Lower lobe of right lung (tissue), 2 donors: ENCODE measurements at regions not wholly inside any gene's neighbourhood (a gene's known extent, or its start where the extent isn't known, plus 50 kb on each side); places are given as distances from the start of the nearest gene placed in this dataset.
A peak's percentile ranks its signal among the peaks of the same experiment; 100 is the strongest.

Experiments
- ATAC-seq, 2 donors: fragments of 200-7000 bp; cut with Tn5 transposase; one replicate each; pipeline ENCODE4 v1.9.1; 2020 to 2022; ENCODE audit warnings: mild to moderate bottlenecking in 2 of 2, moderate library complexity in 2 of 2
- DNase-seq: peaks from one replicate; pipeline ENCODE4 v3.0.0-alpha.2; 2020
- H3K27ac ChIP-seq: fragments of 200-600 bp; one replicate; pipeline ENCODE4 v1.8.0; 2022
- H3K27me3 ChIP-seq: fragments of 200-600 bp; one replicate; pipeline ENCODE4 v1.8.0; 2022; ENCODE audit warnings: low read depth
- H3K36me3 ChIP-seq: fragments of 200-600 bp; one replicate; pipeline ENCODE4 v1.8.0; 2022; ENCODE audit warnings: mild to moderate bottlenecking
- H3K4me1 ChIP-seq: fragments of 200-600 bp; one replicate; pipeline ENCODE4 v1.8.0; 2022
- H3K4me3 ChIP-seq: fragments of 200-600 bp; one replicate; pipeline ENCODE4 v1.8.0; 2022; ENCODE audit warnings: mild to moderate bottlenecking
- H3K9me3 ChIP-seq: fragments of 200-600 bp; one replicate; pipeline ENCODE4 v1.8.0; 2022
- CTCF ChIP-seq: fragments of 200-600 bp; IDR thresholded peaks from one replicate; pipeline ENCODE4 v1.8.0; 2022; ENCODE audit warnings: antibody characterized with exemption, mild to moderate bottlenecking
- intact Hi-C: fragments of 100-400 bp; cut with DNase I; formaldehyde crosslinking; loops from one replicate; pipeline ENCODE4 v1.11.0; 2022
- donor health status: DM: no; HTN: yes; CAD: no; lungs with severe emphysema.

GRCh38 chr6:26224547-26224912 is 137.3 kb downstream of the HFE start:
- ATAC-seq (no peak), DNase-seq (no peak)
- Histone ChIP-seq H3K4me3 (peak overlapping the region; percentile 52), H3K9me3 (peaks cover 6% of the 10 kb centered on the region), H3K4me1 (no peaks in the 10 kb centered on the region), H3K36me3 (no peaks in the 10 kb centered on the region), H3K27me3 (peaks cover 61% of the 10 kb centered on the region), H3K27ac (peak overlapping the region; percentile 87)
- no peak for TF ChIP-seq CTCF
- intact Hi-C loops: no loop called here

- Histone ChIP-seq H3K36me3 (no peaks in the 10 kb centered on the region), H3K27me3 (peaks cover 66% of the 10 kb centered on the region), H3K27ac (no peak overlapping the region), H3K4me1 (no peaks in the 10 kb centered on the region), H3K4me3 (peak overlapping the region; percentile 52), H3K9me3 (peaks cover 6% of the 10 kb centered on the region)
- intact Hi-C loops: no loop called here
- ATAC-seq (peak in 1 of 2 donors; percentile 16), DNase-seq (no peak)
- no peak for TF ChIP-seq CTCF
Observed at GRCh38 chr6:26224940-26225847, 138.0 kb downstream of the HFE start.

GRCh38 chr6:26225848-26226578 is 138.8 kb downstream of the HFE start:
- peaks cover 71% of the 10 kb centered on the region for H3K27me3 ChIP-seq
- no peak for DNase-seq
- intact Hi-C loops: no loop called here

GRCh38 chr6:26226579-26226967 is 138.4 kb upstream of the BTN3A2 start:
- intact Hi-C loops: no loop called here
- Histone ChIP-seq H3K27me3 (peaks cover 77% of the 10 kb centered on the region), H3K4me3 (no peak overlapping the region), H3K27ac (no peak overlapping the region), H3K4me1 (no peaks in the 10 kb centered on the region), H3K9me3 (peaks cover 6% of the 10 kb centered on the region), H3K36me3 (no peaks in the 10 kb centered on the region)
- DNase-seq: no peak
- no peak for ATAC-seq
- TF ChIP-seq CTCF: no peak

More at GRCh38 chr6:26225848-26226578, 138.8 kb downstream of the HFE start:
- no peaks in the 10 kb centered on the region for H3K4me1 ChIP-seq
- H3K27ac ChIP-seq: no peak overlapping the region
- peaks cover 6% of the 10 kb centered on the region for H3K9me3 ChIP-seq
- no peak overlapping the region for H3K4me3 ChIP-seq
- H3K36me3 ChIP-seq: no peaks in the 10 kb centered on the region
- ATAC-seq: no peak
- TF ChIP-seq CTCF: no peak

GRCh38 chr6:26230351-26230750 is 134.6 kb upstream of the BTN3A2 start:
- Histone ChIP-seq H3K9me3 (peaks cover 1% of the 10 kb centered on the region), H3K27ac (no peak overlapping the region), H3K4me1 (peaks cover 19% of the 10 kb centered on the region), H3K4me3 (no peak overlapping the region), H3K36me3 (no peaks in the 10 kb centered on the region), H3K27me3 (peaks cover 69% of the 10 kb centered on the region)
- ATAC-seq (no peak), DNase-seq (no peak)
- intact Hi-C loops: no loop called here
- no peak for TF ChIP-seq CTCF
